ENCODE measurements at regions not wholly inside any gene's neighbourhood (a gene's known extent, or its start where the extent isn't known, plus 50 kb on each side); places are given as distances from the start of the nearest gene placed in this dataset.

DNA sequence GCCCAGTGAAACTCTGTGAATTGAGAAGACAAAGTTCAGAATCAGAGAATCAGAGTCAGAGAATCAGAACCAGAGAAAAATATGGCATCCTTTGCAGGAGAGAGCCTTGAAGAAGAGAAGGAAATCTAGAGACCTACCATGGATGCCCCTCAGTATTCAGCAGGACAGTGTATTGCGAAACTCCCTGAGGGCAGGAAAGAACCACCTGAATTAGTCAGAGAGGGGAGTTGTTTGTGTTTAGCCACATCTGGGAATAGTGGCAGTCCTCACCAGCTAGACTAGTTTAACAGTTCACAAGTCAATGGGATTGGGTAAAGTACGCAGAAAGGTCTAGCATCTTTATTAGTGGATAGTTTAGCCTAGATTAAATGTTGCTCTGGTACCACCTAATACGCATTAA is 1252.9 kb downstream of the CDY2B start:
- TF ChIP-seq, protein P1, sequence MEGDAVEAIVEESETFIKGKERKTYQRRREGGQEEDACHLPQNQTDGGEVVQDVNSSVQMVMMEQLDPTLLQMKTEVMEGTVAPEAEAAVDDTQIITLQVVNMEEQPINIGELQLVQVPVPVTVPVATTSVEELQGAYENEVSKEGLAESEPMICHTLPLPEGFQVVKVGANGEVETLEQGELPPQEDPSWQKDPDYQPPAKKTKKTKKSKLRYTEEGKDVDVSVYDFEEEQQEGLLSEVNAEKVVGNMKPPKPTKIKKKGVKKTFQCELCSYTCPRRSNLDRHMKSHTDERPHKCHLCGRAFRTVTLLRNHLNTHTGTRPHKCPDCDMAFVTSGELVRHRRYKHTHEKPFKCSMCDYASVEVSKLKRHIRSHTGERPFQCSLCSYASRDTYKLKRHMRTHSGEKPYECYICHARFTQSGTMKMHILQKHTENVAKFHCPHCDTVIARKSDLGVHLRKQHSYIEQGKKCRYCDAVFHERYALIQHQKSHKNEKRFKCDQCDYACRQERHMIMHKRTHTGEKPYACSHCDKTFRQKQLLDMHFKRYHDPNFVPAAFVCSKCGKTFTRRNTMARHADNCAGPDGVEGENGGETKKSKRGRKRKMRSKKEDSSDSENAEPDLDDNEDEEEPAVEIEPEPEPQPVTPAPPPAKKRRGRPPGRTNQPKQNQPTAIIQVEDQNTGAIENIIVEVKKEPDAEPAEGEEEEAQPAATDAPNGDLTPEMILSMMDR (IDR thresholded peaks at IDR 0.05), result no peak
- TF ChIP-seq POLR2A (IDR thresholded peaks at IDR 0.05), result no peak

Measured in right lobe of liver (tissue), 4 donors.